ENCODE measurements at regions not wholly inside any gene's neighbourhood (a gene's known extent, or its start where the extent isn't known, plus 50 kb on each side); places are given as distances from the start of the nearest gene placed in this dataset.

DNA sequence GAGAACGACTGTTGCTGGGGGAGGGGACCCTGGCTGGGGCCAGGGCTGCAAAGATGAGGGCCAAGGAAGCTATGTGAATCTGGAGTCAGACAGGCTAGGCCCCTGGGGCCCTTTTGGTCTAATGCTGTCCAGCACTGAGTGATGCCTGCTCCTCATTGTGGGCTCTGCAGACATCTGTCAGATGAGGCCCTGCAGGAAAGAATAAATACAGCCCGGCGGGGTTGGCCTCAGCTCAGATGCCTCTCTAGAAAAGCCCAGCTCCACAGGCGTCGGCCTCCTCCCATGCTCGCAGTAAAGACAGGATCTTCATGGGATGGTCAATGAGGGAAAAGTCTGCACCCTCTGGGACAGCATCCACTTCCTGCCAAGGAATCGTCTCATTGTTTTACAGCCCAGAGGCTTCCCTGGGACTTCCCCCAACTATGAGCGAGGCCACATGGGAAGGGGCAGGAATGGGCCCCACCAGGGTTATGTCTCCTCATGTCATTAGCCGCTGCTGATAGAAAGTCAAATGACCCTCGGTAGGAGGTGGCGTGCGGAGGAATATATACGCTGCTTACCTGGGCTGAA lies 125.8 kb upstream of the GLI2 start:
- no peak for DNase-seq (ENCODE audit: low spot score in 2 of 2)
- TF ChIP-seq CTCF (IDR thresholded peaks at IDR 0.05) (no peak), EP300 (IDR thresholded peaks at IDR 0.05) (no peak), POLR2A (IDR thresholded peaks at IDR 0.05) (no peak)

GRCh38 chr2:120611016-120611415 lies 124.7 kb upstream of the GLI2 start:
- H3K36me3 ChIP-seq = no peaks in the 10 kb centered on the region
- no peak overlapping the region for H3K4me3 ChIP-seq
- no peak for TF ChIP-seq EP300 (IDR thresholded peaks at IDR 0.05)
- no peak for TF ChIP-seq POLR2A (IDR thresholded peaks at IDR 0.05)
- TF ChIP-seq CTCF (IDR thresholded peaks at IDR 0.05) = no peak
- WGBS, 2 donors = 80 to 87% methylated on average over 6 of the region's 6 CpGs
- H3K27ac ChIP-seq = no peak overlapping the region
- H3K9me3 ChIP-seq = no peaks in the 10 kb centered on the region
- H3K4me1 ChIP-seq = peaks cover 0 to 7% (median 0%) of the 10 kb centered on the region in 4 donors
- no peaks in the 10 kb centered on the region for H3K27me3 ChIP-seq
- no peak for DNase-seq (ENCODE audit: low spot score in 2 of 2)

More for the DNA sequence above, 125.8 kb upstream of the GLI2 start:
- Histone ChIP-seq H3K9me3 (no peaks in the 10 kb centered on the region), H3K4me1 (peaks cover 0 to 7% (median 0%) of the 10 kb centered on the region in 4 donors), H3K36me3 (no peaks in the 10 kb centered on the region), H3K27ac (no peak overlapping the region), H3K4me3 (no peak overlapping the region), H3K27me3 (no peaks in the 10 kb centered on the region)
- WGBS, 2 donors = 74 to 80% methylated on average over 12 to 13 of the region's 13 CpGs

DNA sequence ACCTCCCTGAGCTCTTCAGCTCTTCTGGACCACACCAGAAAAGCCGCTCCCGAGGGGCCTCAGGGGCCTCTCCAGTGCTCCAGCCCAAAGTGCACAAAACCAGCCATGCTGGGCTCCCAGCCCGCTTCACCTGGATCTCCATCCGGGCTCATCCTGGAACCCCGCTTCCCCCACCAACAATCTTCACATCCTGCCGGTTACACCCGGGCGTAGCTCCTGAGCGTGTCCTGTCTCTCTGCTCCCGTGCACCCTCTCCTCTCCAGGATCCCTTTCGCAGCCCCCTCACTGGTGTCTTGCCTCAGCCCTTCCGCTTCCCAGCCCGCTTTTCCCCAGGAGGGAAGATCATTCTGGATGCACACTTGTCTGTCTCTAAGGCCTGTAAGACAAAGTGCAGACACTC lies 123.7 kb upstream of the GLI2 start:
- peaks cover 0 to 6% (median 0%) of the 10 kb centered on the region in 4 donors for H3K4me1 ChIP-seq
- TF ChIP-seq POLR2A (IDR thresholded peaks at IDR 0.05) = no peak
- no peak for TF ChIP-seq EP300 (IDR thresholded peaks at IDR 0.05)
- TF ChIP-seq CTCF (IDR thresholded peaks at IDR 0.05) = no peak
- no peaks in the 10 kb centered on the region for H3K9me3 ChIP-seq
- 77 to 85% methylated on average over 13 of the region's 13 CpGs for WGBS, 2 donors
- H3K27ac ChIP-seq = no peak overlapping the region
- no peaks in the 10 kb centered on the region for H3K27me3 ChIP-seq
- no peak for DNase-seq (ENCODE audit: low spot score in 2 of 2)
- no peaks in the 10 kb centered on the region for H3K36me3 ChIP-seq
- H3K4me3 ChIP-seq = no peak overlapping the region

DNA sequence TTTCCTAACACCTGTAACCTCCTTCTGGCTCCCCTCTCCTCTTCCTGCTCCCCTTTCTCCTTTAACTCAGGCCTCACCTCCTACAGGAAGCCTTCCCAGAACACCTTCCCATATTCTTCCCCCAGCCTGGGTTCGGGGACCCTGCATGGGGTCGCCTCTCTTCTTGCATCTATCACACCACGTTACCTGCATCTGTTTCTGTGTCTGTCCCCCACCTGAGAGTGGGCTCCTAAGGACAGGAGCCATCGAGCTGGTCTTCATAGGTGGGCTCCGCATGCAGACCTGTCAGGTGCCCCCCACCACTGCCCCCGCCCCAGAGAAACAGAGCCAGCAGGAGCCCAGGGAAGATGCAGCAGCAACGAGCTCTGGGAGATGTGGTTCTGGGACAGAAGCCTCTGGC lies 123.2 kb upstream of the GLI2 start:
- Histone ChIP-seq H3K36me3 (no peaks in the 10 kb centered on the region), H3K4me3 (no peak overlapping the region), H3K27me3 (no peaks in the 10 kb centered on the region), H3K4me1 (peaks cover 0 to under 1% (median 0%) of the 10 kb centered on the region in 4 donors), H3K9me3 (no peaks in the 10 kb centered on the region), H3K27ac (no peak overlapping the region)
- no peak for TF ChIP-seq EP300 (IDR thresholded peaks at IDR 0.05)
- TF ChIP-seq CTCF (IDR thresholded peaks at IDR 0.05) = no peak
- TF ChIP-seq POLR2A (IDR thresholded peaks at IDR 0.05) = no peak
- 89 to 91% methylated on average over 7 of the region's 7 CpGs for WGBS, 2 donors
- no peak for DNase-seq (ENCODE audit: low spot score in 2 of 2)

DNA sequence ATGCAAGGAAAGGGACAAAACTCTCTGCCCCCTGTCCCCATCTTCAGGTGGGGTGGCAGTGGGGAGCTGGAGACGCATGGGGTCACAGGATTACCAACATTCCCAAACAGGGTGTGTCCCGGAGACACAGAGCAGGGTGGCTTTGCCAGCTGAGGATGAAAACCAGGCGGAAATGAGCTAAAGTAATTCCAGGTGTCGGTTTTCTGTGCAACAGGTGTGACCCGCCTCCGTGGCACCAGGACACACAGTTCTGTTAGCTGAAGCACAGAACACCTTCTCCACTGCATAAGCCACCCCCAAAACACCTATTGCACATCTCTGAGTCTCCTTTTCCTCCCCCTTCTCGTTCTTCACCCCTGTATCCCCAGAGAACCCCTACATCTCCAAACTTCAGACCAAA lies 122.7 kb upstream of the GLI2 start:
- H3K36me3 ChIP-seq = no peaks in the 10 kb centered on the region
- no peak overlapping the region for H3K27ac ChIP-seq
- no peaks in the 10 kb centered on the region for H3K27me3 ChIP-seq
- H3K4me3 ChIP-seq = no peak overlapping the region
- H3K9me3 ChIP-seq = no peaks in the 10 kb centered on the region
- H3K4me1 ChIP-seq = no peaks in the 10 kb centered on the region
- TF ChIP-seq CTCF (IDR thresholded peaks at IDR 0.05) = no peak
- no peak for TF ChIP-seq POLR2A (IDR thresholded peaks at IDR 0.05)
- no peak for TF ChIP-seq EP300 (IDR thresholded peaks at IDR 0.05)
- no peak for DNase-seq (ENCODE audit: low spot score in 2 of 2)
- 81 to 92% methylated on average over 7 of the region's 7 CpGs for WGBS, 2 donors
